Right atrium auricular region (tissue), 2 donors: ENCODE measurements at regions not wholly inside any gene's neighbourhood (a gene's known extent, or its start where the extent isn't known, plus 50 kb on each side); places are given as distances from the start of the nearest gene placed in this dataset.

ENCODE experiments used
- DNase-seq: peaks from one replicate; pipeline ENCODE4 v3.0.0-alpha.2; 2019; ENCODE audit warnings: low spot score
- H3K27ac ChIP-seq, 2 donors: fragments of 200-600 bp; sonication (generic); 1 replicate in 1 of 2; 2 replicates in 1 of 2; pipeline ENCODE4 v1.5.1; 2016 to 2019
- H3K27me3 ChIP-seq, 2 donors: fragments of 200-600 bp; sonication (generic); one replicate each; pipeline versions ENCODE4 v1.5.1 to v1.6.0; 2017 to 2019
- H3K36me3 ChIP-seq: fragments of 200-600 bp; sonication (generic); one replicate; pipeline ENCODE4 v1.5.1; 2016
- H3K4me1 ChIP-seq, 2 donors: fragments of 200-600 bp; sonication (generic); one replicate each; pipeline versions ENCODE4 v1.5.1 to v1.6.0; 2017 to 2019
- H3K4me3 ChIP-seq, 2 donors: fragments of 200-600 bp; sonication (generic); 1 replicate in 1 of 2; 2 replicates in 1 of 2; pipeline ENCODE4 v1.5.1; 2017 to 2019; ENCODE audit warnings: mild to moderate bottlenecking in 1 of 2, moderate library complexity in 1 of 2
- H3K9me3 ChIP-seq, 2 donors: fragments of 200-600 bp; sonication (generic); one replicate each; pipeline ENCODE4 v1.5.1; 2019
- TF ChIP-seq, protein P1 (sequence below), 2 donors: fragments of 200-600 bp; sonication (generic); IDR thresholded peaks; one replicate each; pipeline ENCODE4 v1.5.1; 2019; ENCODE audit warnings: antibody characterized with exemption in 2 of 2

DNA sequence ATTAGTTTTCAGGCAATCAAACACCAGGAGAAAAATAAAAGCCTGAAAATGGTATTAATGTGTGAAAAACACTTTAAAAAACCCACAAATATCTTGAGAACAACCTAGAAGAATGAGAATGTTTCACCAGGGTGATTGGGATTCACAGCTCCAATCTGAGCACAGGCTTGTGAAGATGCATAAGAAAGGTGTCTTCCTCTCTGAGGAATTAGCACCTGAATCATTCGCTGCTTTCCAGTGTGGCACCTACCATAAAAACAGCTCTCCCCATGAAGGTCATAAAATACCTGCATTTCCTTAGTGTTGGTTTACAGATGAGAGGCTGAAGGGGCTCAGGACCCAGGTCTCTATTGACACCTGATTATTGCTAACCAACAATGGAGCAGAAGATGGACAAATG is 499.7 kb upstream of the KLHL29 start:
- Histone ChIP-seq H3K4me3 (no peak overlapping the region), H3K36me3 (no peaks in the 10 kb centered on the region)
- TF ChIP-seq, protein P1, sequence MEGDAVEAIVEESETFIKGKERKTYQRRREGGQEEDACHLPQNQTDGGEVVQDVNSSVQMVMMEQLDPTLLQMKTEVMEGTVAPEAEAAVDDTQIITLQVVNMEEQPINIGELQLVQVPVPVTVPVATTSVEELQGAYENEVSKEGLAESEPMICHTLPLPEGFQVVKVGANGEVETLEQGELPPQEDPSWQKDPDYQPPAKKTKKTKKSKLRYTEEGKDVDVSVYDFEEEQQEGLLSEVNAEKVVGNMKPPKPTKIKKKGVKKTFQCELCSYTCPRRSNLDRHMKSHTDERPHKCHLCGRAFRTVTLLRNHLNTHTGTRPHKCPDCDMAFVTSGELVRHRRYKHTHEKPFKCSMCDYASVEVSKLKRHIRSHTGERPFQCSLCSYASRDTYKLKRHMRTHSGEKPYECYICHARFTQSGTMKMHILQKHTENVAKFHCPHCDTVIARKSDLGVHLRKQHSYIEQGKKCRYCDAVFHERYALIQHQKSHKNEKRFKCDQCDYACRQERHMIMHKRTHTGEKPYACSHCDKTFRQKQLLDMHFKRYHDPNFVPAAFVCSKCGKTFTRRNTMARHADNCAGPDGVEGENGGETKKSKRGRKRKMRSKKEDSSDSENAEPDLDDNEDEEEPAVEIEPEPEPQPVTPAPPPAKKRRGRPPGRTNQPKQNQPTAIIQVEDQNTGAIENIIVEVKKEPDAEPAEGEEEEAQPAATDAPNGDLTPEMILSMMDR (IDR thresholded peaks at IDR 0.05): no peak

DNA sequence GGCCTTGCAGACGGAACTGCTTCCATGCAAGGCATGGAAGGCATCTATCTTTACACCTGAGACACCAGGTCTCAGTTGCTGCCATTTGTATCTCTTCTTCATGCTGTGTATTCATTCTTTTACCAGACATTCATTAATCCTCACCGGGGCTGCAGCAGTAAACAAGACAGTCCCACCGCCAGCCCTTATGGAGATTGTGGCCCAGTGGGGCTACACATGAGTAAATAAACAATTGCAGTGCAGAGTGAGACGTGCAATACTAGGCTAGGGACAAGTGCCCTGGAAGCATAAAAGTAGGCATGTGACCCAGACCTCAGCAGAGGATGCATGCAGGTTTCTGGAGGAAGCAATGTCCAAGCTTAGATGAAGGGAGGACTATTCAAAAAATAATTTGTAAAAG is 497.6 kb upstream of the KLHL29 start:
- H3K27ac ChIP-seq: no peak overlapping the region
- H3K9me3 ChIP-seq: no peaks in the 10 kb centered on the region
- H3K4me3 ChIP-seq: no peak overlapping the region
- H3K4me1 ChIP-seq: no peaks in the 10 kb centered on the region
- H3K27me3 ChIP-seq: no peaks in the 10 kb centered on the region
- TF ChIP-seq, protein P1 (IDR thresholded peaks at IDR 0.05): no peak
- no peaks in the 10 kb centered on the region for H3K36me3 ChIP-seq
- no peak for DNase-seq

More for the DNA sequence above, 499.7 kb upstream of the KLHL29 start:
- no peak for DNase-seq
- Histone ChIP-seq H3K27me3 (no peaks in the 10 kb centered on the region), H3K9me3 (no peaks in the 10 kb centered on the region), H3K4me1 (no peaks in the 10 kb centered on the region), H3K27ac (no peak overlapping the region)

DNA sequence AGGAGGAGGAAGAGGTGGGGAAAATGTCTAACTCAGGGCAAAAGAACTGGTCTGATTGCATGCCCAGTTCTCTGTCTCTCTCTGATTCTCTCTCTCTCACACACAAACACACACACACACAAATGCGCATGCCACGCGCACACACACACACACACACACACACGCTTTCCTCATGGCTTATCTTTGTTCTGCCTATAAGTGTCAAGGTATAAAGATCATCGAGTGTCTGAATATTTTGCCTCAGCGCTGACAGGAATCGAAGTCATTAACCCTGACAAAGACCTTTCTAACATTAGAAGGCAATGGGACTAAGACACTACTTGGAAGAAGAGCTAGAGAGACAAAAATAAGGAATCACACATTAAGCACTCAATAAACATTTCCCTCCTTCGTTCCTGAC is 497.1 kb upstream of the KLHL29 start:
- Histone ChIP-seq H3K27ac (no peak overlapping the region), H3K27me3 (no peaks in the 10 kb centered on the region), H3K4me1 (no peaks in the 10 kb centered on the region), H3K4me3 (no peak overlapping the region), H3K9me3 (no peaks in the 10 kb centered on the region), H3K36me3 (no peaks in the 10 kb centered on the region)
- no peak for DNase-seq
- TF ChIP-seq, protein P1 (IDR thresholded peaks at IDR 0.05): no peak

DNA sequence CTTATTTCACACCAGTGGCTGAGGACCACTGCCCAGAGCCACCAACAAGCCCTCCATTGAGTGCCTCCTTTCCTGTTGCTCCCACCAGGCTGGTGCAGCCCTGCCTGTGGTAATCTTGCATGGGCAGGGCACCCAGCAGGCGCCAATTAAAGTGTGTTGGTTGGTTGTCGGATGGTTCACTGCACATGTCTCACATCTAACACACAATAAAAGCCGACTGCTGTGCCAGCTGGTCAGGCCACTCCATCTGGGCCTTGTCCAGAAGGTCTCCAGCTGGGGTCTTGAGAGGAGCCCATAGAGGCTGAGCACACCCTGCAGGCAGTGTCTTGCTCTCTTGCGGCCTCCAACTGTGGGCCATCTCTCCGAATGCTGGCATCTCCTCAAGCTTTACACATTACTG is 494.8 kb upstream of the KLHL29 start:
- Histone ChIP-seq H3K4me3 (no peak overlapping the region), H3K36me3 (no peaks in the 10 kb centered on the region), H3K9me3 (no peaks in the 10 kb centered on the region), H3K27ac (no peak overlapping the region), H3K27me3 (no peaks in the 10 kb centered on the region), H3K4me1 (no peaks in the 10 kb centered on the region)
- DNase-seq: no peak
- TF ChIP-seq, protein P1 (IDR thresholded peaks at IDR 0.05): no peak

DNA sequence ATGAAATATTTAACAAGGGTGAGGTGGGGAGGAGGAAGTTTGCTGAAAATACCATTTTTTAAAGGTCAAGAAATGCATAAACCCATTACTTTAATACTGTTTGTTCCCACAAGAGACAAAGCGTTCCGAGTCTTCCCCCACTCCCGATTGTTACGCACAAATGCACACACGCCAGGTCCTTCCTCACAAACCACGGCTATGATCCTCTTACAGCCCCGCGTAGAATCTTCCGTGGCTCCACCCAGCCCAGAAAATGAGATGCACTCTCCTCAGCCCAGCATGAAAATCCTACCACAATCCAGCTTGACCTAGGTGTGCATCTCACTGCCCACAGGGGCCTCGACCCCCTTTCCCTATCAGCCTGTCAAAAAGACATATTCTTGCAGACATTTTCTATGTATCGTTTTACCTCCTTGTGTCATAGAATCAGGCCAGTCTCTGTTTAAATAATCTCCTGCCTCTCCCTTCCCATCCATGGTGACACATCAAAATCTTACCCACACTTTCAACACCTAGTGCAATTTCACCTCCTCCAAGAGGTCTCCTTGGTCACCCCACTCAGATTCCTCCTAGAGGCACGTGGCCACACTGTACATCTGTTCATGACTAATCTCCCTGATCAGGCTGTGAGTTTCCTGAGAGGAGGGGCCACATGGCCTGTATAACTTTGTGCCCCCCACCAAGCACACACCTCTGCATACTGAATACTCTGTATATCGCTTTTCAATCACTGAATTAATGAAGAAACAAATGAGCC is 491.0 kb upstream of the KLHL29 start:
- Histone ChIP-seq H3K9me3 (no peaks in the 10 kb centered on the region), H3K27ac (no peak overlapping the region), H3K4me3 (no peak overlapping the region), H3K27me3 (no peaks in the 10 kb centered on the region), H3K4me1 (no peaks in the 10 kb centered on the region), H3K36me3 (no peaks in the 10 kb centered on the region)
- DNase-seq: no peak
- TF ChIP-seq, protein P1 (IDR thresholded peaks at IDR 0.05): no peak

DNA sequence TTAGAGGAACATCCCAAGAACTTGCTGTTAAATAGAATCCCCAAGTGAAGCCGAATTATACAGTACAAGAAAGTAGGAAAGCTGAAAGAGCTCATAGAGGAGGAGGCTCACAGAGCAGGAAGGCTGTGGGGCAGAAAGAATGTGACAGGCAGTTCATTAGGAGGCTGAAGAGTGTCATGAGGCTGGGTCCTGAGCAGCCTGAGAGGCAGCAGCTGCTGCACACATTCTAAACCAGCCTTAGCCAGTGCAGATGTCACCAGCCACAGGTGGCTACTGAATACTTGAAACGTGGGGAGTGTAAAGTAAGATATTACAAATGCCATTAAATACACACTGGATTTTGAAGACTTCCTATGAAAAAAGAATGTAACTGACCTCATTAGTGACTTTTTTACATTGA is 490.2 kb upstream of the KLHL29 start:
- no peaks in the 10 kb centered on the region for H3K4me1 ChIP-seq
- no peaks in the 10 kb centered on the region for H3K9me3 ChIP-seq
- no peaks in the 10 kb centered on the region for H3K27me3 ChIP-seq
- TF ChIP-seq, protein P1 (IDR thresholded peaks at IDR 0.05): no peak
- no peaks in the 10 kb centered on the region for H3K36me3 ChIP-seq
- no peak overlapping the region for H3K27ac ChIP-seq
- no peak overlapping the region for H3K4me3 ChIP-seq
- DNase-seq: no peak
